Epithelial cell of esophagus (primary cell): ENCODE measurements at regions not wholly inside any gene's neighbourhood (a gene's known extent, or its start where the extent isn't known, plus 50 kb on each side); places are given as distances from the start of the nearest gene placed in this dataset.
A peak's percentile ranks its signal among the peaks of the same experiment; 100 is the strongest.

Experiments
- DNase-seq: peaks from one replicate; pipeline ENCODE4 v3.0.0; 2010; ENCODE audit warnings: low read depth
- H3K4me3 ChIP-seq: 2 replicates; pipeline ENCODE4 v1.5.1; 2011; ENCODE audit warnings: mild to moderate bottlenecking, low read length, control low read depth
- CTCF ChIP-seq: IDR thresholded peaks from 2 replicates; pipeline ENCODE4 v1.5.1; 2011; ENCODE audit warnings: low read depth, mild to moderate bottlenecking, low read length, control low read depth, inconsistent platforms; ENCODE audit not compliant: insufficient read depth; ENCODE audit errors: missing control alignments

GRCh38 chr15:91704343-91704742 is 149.2 kb upstream of the SLCO3A1 start:
- DNase-seq = no peak
- no peak overlapping the region for H3K4me3 ChIP-seq
- TF ChIP-seq CTCF = no peak

- peak; percentile 87 for DNase-seq
- peak; percentile 99 for TF ChIP-seq CTCF
- H3K4me3 ChIP-seq = no peak overlapping the region
Observed at GRCh38 chr15:91706322-91707032, 147.0 kb upstream of the SLCO3A1 start.

DNA sequence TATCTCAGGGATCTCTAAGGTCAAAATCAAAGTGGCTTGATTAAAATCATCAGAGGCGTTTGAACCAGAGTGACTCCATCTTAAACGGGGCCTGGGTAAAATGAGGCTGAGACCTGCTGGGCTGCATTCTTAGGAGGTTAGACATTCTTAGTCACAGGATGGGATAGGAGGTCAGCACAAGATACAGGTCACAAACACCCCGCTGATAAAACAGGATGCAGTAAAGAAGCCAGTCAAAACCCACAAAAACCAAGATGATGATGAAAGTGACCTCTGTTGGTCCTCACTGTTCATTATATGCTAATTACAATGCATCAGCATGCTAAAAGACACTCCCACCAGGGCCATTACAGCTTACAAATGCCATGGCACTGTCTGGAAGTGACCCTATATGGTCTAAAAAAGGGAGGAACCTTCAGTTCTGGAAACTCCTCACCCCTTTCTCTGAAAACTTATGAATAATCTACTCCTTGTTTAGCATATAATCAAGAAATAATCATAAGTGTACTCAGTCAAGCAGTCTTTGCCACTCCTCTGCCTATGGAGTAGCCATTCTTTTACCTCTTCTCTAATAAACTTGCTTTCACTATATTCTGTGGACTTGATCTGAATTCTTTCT is 143.3 kb upstream of the SLCO3A1 start:
- DNase-seq = peak; percentile 63

GRCh38 chr15:91711384-91712033 is 142.0 kb upstream of the SLCO3A1 start:
- no peak for TF ChIP-seq CTCF
- no peak for DNase-seq
- H3K4me3 ChIP-seq = no peak overlapping the region

More for the DNA sequence above, 143.3 kb upstream of the SLCO3A1 start:
- H3K4me3 ChIP-seq = no peak overlapping the region
- TF ChIP-seq CTCF = no peak

- no peak for TF ChIP-seq CTCF
- DNase-seq = no peak
- no peak overlapping the region for H3K4me3 ChIP-seq
Observed at GRCh38 chr15:91712286-91712685, 141.2 kb upstream of the SLCO3A1 start.

- H3K4me3 ChIP-seq = no peak overlapping the region
- no peak for DNase-seq
- TF ChIP-seq CTCF = no peak
Observed at GRCh38 chr15:91716536-91716935, 137.0 kb upstream of the SLCO3A1 start.
